Hepatocyte (in vitro differentiated cells): ENCODE measurements at regions not wholly inside any gene's neighbourhood (a gene's known extent, or its start where the extent isn't known, plus 50 kb on each side); places are given as distances from the start of the nearest gene placed in this dataset.

Source experiments
- EZH2 ChIP-seq: fragments of 200-600 bp; sonication (generic); IDR thresholded peaks from 2 replicates; pipeline ENCODE4 v1.6.1; 2016; ENCODE audit warnings: antibody characterized with exemption, mild to moderate bottlenecking, borderline replicate concordance
- EZH2phosphoT487 ChIP-seq: fragments of 200-600 bp; sonication (generic); IDR thresholded peaks from one replicate; pipeline ENCODE4 v1.6.1; 2018; ENCODE audit warnings: antibody characterized with exemption, mild to moderate bottlenecking, low read depth, moderate library complexity; ENCODE audit not compliant: unreplicated experiment, severe bottlenecking
- TF ChIP-seq, protein P1 (sequence below): fragments of 200-600 bp; sonication (generic); IDR thresholded peaks from 2 replicates; pipeline ENCODE4 v1.5.1; 2016; ENCODE audit warnings: antibody characterized with exemption, mild to moderate bottlenecking; ENCODE audit not compliant: poor library complexity

DNA sequence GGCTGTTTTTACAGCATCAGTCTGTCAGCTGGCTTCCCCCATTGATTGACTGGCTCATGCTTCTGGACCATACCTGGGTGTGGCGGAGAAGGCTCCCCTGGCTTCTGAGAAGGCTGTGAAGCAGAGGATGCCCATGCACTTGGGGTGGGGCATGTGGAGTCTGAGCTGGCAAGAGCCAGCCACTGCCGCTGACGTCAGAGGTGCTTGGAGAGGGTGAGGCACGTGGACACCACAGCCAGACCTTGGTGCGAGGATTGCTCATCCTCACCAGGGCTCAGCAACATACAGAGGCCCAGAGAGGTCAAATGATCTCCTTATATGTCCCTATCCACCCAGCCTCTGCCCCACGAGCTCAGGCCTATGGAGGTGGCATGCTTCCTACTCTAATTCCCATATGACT, 211.2 kb upstream of the PMEPA1 start:
- TF ChIP-seq, protein P1, sequence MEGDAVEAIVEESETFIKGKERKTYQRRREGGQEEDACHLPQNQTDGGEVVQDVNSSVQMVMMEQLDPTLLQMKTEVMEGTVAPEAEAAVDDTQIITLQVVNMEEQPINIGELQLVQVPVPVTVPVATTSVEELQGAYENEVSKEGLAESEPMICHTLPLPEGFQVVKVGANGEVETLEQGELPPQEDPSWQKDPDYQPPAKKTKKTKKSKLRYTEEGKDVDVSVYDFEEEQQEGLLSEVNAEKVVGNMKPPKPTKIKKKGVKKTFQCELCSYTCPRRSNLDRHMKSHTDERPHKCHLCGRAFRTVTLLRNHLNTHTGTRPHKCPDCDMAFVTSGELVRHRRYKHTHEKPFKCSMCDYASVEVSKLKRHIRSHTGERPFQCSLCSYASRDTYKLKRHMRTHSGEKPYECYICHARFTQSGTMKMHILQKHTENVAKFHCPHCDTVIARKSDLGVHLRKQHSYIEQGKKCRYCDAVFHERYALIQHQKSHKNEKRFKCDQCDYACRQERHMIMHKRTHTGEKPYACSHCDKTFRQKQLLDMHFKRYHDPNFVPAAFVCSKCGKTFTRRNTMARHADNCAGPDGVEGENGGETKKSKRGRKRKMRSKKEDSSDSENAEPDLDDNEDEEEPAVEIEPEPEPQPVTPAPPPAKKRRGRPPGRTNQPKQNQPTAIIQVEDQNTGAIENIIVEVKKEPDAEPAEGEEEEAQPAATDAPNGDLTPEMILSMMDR: no peak
- TF ChIP-seq EZH2 (no peak), EZH2phosphoT487 (no peak)
